GM12891 (cell line): ENCODE measurements at regions not wholly inside any gene's neighbourhood (a gene's known extent, or its start where the extent isn't known, plus 50 kb on each side); places are given as distances from the start of the nearest gene placed in this dataset.

Experiments
- PAX5 ChIP-seq: IDR thresholded peaks from 2 replicates; pipeline ENCODE4 v1.6.1; 2011; ENCODE audit warnings: low read length, moderate library complexity, mild to moderate bottlenecking; ENCODE audit not compliant: insufficient read depth, severe bottlenecking
- POLR2A ChIP-seq: IDR thresholded peaks from 2 replicates; pipeline ENCODE4 v1.6.1; 2011; ENCODE audit warnings: low read depth, low read length, control low read depth
- POLR2AphosphoS5 ChIP-seq: IDR thresholded peaks from 2 replicates; pipeline ENCODE4 v1.6.1; 2011; ENCODE audit warnings: low read depth, low read length, control low read depth
- POU2F2 ChIP-seq: IDR thresholded peaks from 2 replicates; pipeline ENCODE4 v1.6.1; 2011; ENCODE audit warnings: low read depth, mild to moderate bottlenecking, control low read depth, low read length, moderate library complexity
- SPI1 ChIP-seq: IDR thresholded peaks from 2 replicates; pipeline ENCODE4 v1.6.1; 2011; ENCODE audit warnings: low read depth, low read length, control low read depth
- TAF1 ChIP-seq: IDR thresholded peaks from 2 replicates; pipeline ENCODE4 v1.6.1; 2011; ENCODE audit warnings: low read depth, low read length, control low read depth

DNA sequence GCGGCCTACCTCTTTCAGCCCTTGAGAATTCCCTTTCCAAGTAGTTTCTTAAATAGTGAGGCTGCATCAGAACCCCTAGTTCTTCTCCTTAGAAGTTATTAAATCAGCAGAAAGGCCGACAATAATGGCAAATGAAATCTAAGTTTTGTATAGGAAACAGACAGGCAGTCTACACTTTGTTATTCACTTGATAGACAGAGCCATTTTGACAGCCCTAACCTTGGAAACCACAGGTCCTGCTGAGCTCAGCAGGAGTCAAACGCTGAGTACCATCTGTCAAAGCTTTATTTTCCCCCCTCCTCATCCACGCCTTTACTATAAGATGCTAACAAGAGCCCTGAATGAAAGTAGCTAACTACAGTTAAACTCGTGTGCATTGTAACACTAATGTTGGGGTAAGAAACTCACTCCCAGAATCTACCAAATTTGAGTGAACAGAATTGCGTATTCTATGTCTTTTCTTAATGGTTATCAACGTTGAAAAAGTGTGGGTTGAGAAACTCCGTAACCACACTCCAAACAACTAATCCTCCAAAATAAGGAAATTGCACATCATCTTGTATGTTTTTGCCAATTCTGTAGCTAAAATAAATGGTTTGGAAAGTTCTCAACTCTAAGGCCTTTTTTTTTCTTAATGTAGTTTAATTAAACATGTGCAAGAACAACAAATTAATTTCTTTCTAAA lies 90.6 kb upstream of the EFEMP1 start:
- TF ChIP-seq POLR2AphosphoS5 (no peak), POLR2A (no peak), SPI1 (no peak), TAF1 (no peak), POU2F2 (no peak), PAX5 (no peak)
